Adrenal gland (tissue), 5 donors: ENCODE measurements at regions not wholly inside any gene's neighbourhood (a gene's known extent, or its start where the extent isn't known, plus 50 kb on each side); places are given as distances from the start of the nearest gene placed in this dataset.

Source experiments
- POLR2A ChIP-seq, 2 donors: fragments of 450-650 bp; IDR thresholded peaks; one replicate each; pipeline ENCODE4 v1.6.1; 2017; ENCODE audit warnings: antibody characterized with exemption in 2 of 2, mild to moderate bottlenecking in 2 of 2, moderate library complexity in 1 of 2
- TF ChIP-seq, protein P1 (sequence below), 6 experiments: fragments of 450-650 bp in 4 of 6; fragments of 200-600 bp in 2 of 6; sonication (generic) in 1 of 6; IDR thresholded peaks; 1 replicate in 5 of 6; 2 replicates in 1 of 6; pipeline versions ENCODE4 v1.5.1 to v1.8.0; 2016 to 2021; ENCODE audit warnings: antibody characterized with exemption in 6 of 6, mild to moderate bottlenecking in 2 of 6, moderate library complexity in 1 of 6
- donor health status: DM: no; HTN: no; CAD: no.

DNA sequence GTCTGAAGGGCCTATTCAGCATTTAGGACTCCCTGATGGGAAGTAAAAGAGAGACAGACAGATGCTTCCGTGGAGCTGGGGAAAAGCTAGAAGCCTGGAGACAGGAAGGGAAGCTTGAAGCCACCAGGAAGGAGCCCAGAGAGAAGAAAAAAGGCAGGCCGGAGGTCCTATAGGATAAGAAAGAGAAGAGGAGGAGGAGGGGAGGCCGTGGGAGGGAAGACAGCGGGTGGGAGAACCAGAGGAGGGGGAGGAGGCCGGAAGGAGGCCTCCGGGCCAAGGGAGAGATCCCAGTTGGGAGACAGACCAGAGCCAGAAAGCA is 107.1 kb upstream of the PKDCC start:
- TF ChIP-seq POLR2A (IDR thresholded peaks at IDR 0.05), result no peak
- TF ChIP-seq, protein P1, sequence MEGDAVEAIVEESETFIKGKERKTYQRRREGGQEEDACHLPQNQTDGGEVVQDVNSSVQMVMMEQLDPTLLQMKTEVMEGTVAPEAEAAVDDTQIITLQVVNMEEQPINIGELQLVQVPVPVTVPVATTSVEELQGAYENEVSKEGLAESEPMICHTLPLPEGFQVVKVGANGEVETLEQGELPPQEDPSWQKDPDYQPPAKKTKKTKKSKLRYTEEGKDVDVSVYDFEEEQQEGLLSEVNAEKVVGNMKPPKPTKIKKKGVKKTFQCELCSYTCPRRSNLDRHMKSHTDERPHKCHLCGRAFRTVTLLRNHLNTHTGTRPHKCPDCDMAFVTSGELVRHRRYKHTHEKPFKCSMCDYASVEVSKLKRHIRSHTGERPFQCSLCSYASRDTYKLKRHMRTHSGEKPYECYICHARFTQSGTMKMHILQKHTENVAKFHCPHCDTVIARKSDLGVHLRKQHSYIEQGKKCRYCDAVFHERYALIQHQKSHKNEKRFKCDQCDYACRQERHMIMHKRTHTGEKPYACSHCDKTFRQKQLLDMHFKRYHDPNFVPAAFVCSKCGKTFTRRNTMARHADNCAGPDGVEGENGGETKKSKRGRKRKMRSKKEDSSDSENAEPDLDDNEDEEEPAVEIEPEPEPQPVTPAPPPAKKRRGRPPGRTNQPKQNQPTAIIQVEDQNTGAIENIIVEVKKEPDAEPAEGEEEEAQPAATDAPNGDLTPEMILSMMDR (IDR thresholded peaks at IDR 0.05), result no peak
